Subcutaneous abdominal adipose tissue (tissue), 5 donors: ENCODE measurements at regions not wholly inside any gene's neighbourhood (a gene's known extent, or its start where the extent isn't known, plus 50 kb on each side); places are given as distances from the start of the nearest gene placed in this dataset.
A peak's percentile ranks its signal among the peaks of the same experiment; 100 is the strongest.

Experiments
- H3K27ac ChIP-seq: one replicate; pipeline ENCODE4 v1.7.0; 2013; ENCODE audit warnings: low read depth, mild to moderate bottlenecking, inconsistent platforms, low read length, moderate library complexity
- H3K27me3 ChIP-seq, 5 donors: one replicate each; pipeline ENCODE4 v1.7.0; 2013; ENCODE audit warnings: low read length in 5 of 5, inconsistent platforms in 1 of 5; ENCODE audit not compliant: control insufficient read depth in 5 of 5, insufficient read depth in 4 of 5
- H3K36me3 ChIP-seq, 5 donors: one replicate each; pipeline ENCODE4 v1.7.0; 2013; ENCODE audit warnings: low read length in 5 of 5; ENCODE audit not compliant: control insufficient read depth in 5 of 5, insufficient read depth in 5 of 5
- H3K4me1 ChIP-seq, 5 donors: one replicate each; pipeline ENCODE4 v1.7.0; 2013; ENCODE audit warnings: low read length in 5 of 5, mild to moderate bottlenecking in 3 of 5, moderate library complexity in 1 of 5; ENCODE audit not compliant: control insufficient read depth in 5 of 5, insufficient read depth in 5 of 5
- H3K4me3 ChIP-seq, 5 donors: one replicate each; pipeline ENCODE4 v1.7.0; 2013; ENCODE audit warnings: low read length in 5 of 5, low read depth in 1 of 5
- H3K9ac ChIP-seq, 5 donors: one replicate each; pipeline ENCODE4 v1.7.0; 2013; ENCODE audit warnings: low read length in 5 of 5, mild to moderate bottlenecking in 4 of 5, moderate library complexity in 3 of 5
- H3K9me3 ChIP-seq, 5 donors: one replicate each; pipeline ENCODE4 v1.7.0; 2013; ENCODE audit warnings: low read length in 5 of 5; ENCODE audit not compliant: control insufficient read depth in 5 of 5
- donor health status: healthy.
- donor health status: healthy.
- donor health status: healthy.
- donor health status: healthy.
- donor health status: healthy.

- H3K9ac ChIP-seq: no peak overlapping the region
- H3K27me3 ChIP-seq: no peaks in the 10 kb centered on the region
- peaks cover 4 to 37% (median 19%) of the 10 kb centered on the region in 5 donors for H3K4me1 ChIP-seq
- H3K9me3 ChIP-seq: no peaks in the 10 kb centered on the region
- H3K4me3 ChIP-seq: no peak overlapping the region
- H3K36me3 ChIP-seq: no peaks in the 10 kb centered on the region
- no peak overlapping the region for H3K27ac ChIP-seq
Observed at GRCh38 chr18:6621437-6621836, 108.1 kb upstream of the ARHGAP28 start.

- H3K4me1 ChIP-seq: peaks cover 7 to 42% (median 24%) of the 10 kb centered on the region in 5 donors
- H3K27ac ChIP-seq: peak overlapping the region; percentile 18
- H3K9ac ChIP-seq: no peak overlapping the region
- no peaks in the 10 kb centered on the region for H3K27me3 ChIP-seq
- H3K4me3 ChIP-seq: no peak overlapping the region
- H3K36me3 ChIP-seq: no peaks in the 10 kb centered on the region
- no peaks in the 10 kb centered on the region for H3K9me3 ChIP-seq
Observed at GRCh38 chr18:6623278-6623677, 106.2 kb upstream of the ARHGAP28 start.

GRCh38 chr18:6624271-6624660 is 105.2 kb upstream of the ARHGAP28 start:
- Histone ChIP-seq H3K36me3 (no peaks in the 10 kb centered on the region), H3K9me3 (no peaks in the 10 kb centered on the region), H3K27ac (peak overlapping the region; percentile 82), H3K4me3 (peak overlapping the region in 1 of 5 donors; percentile 29), H3K9ac (peak overlapping the region in 4 of 5 donors; percentile 13 to 84 (median 40)), H3K27me3 (no peaks in the 10 kb centered on the region), H3K4me1 (peaks cover 7 to 44% (median 24%) of the 10 kb centered on the region in 5 donors)

GRCh38 chr18:6624661-6625311 is 104.7 kb upstream of the ARHGAP28 start:
- Histone ChIP-seq H3K4me1 (peaks cover 7 to 44% (median 24%) of the 10 kb centered on the region in 5 donors), H3K9ac (peak overlapping the region in 3 of 5 donors; percentile 32 to 84 (median 48)), H3K36me3 (no peaks in the 10 kb centered on the region), H3K27ac (peak overlapping the region; percentile 82), H3K4me3 (no peak overlapping the region), H3K27me3 (no peaks in the 10 kb centered on the region), H3K9me3 (no peaks in the 10 kb centered on the region)

GRCh38 chr18:6625481-6625880 is 104.0 kb upstream of the ARHGAP28 start:
- H3K36me3 ChIP-seq: no peaks in the 10 kb centered on the region
- no peaks in the 10 kb centered on the region for H3K9me3 ChIP-seq
- H3K27ac ChIP-seq: peak overlapping the region; percentile 82
- no peaks in the 10 kb centered on the region for H3K27me3 ChIP-seq
- H3K4me1 ChIP-seq: peaks cover 7 to 44% (median 24%) of the 10 kb centered on the region in 5 donors
- H3K9ac ChIP-seq: peak overlapping the region in 1 of 5 donors; percentile 84
- H3K4me3 ChIP-seq: no peak overlapping the region

GRCh38 chr18:6626457-6626856 is 103.1 kb upstream of the ARHGAP28 start:
- H3K27ac ChIP-seq: peak overlapping the region; percentile 82

GRCh38 chr18:6627645-6628044 is 101.9 kb upstream of the ARHGAP28 start:
- H3K9ac ChIP-seq: peak overlapping the region in 1 of 5 donors; percentile 20

More at GRCh38 chr18:6626457-6626856, 103.1 kb upstream of the ARHGAP28 start:
- Histone ChIP-seq H3K9ac (no peak overlapping the region), H3K4me1 (peaks cover 7 to 44% (median 24%) of the 10 kb centered on the region in 5 donors), H3K4me3 (no peak overlapping the region), H3K36me3 (no peaks in the 10 kb centered on the region), H3K27me3 (no peaks in the 10 kb centered on the region), H3K9me3 (peaks cover 0 to 1% (median 0%) of the 10 kb centered on the region in 5 donors)

GRCh38 chr18:6628187-6628586 is 101.3 kb upstream of the ARHGAP28 start:
- Histone ChIP-seq H3K4me1 (peaks cover 7 to 39% (median 24%) of the 10 kb centered on the region in 5 donors), H3K4me3 (no peak overlapping the region), H3K9me3 (peaks cover 0 to 9% (median 0%) of the 10 kb centered on the region in 5 donors), H3K9ac (no peak overlapping the region), H3K27ac (peak overlapping the region; percentile 21), H3K27me3 (no peaks in the 10 kb centered on the region), H3K36me3 (no peaks in the 10 kb centered on the region)

More at GRCh38 chr18:6627645-6628044, 101.9 kb upstream of the ARHGAP28 start:
- Histone ChIP-seq H3K9me3 (peaks cover 0 to 9% (median 0%) of the 10 kb centered on the region in 5 donors), H3K36me3 (no peaks in the 10 kb centered on the region), H3K4me3 (no peak overlapping the region), H3K27me3 (no peaks in the 10 kb centered on the region), H3K27ac (peak overlapping the region; percentile 21), H3K4me1 (peaks cover 7 to 45% (median 24%) of the 10 kb centered on the region in 5 donors)

- Histone ChIP-seq H3K4me3 (no peak overlapping the region), H3K9me3 (peaks cover 0 to 9% (median 0%) of the 10 kb centered on the region in 5 donors), H3K27me3 (no peaks in the 10 kb centered on the region), H3K4me1 (peaks cover 7 to 25% (median 18%) of the 10 kb centered on the region in 5 donors), H3K27ac (peak overlapping the region; percentile 47), H3K9ac (no peak overlapping the region), H3K36me3 (no peaks in the 10 kb centered on the region)
Observed at GRCh38 chr18:6629635-6630140, 99.8 kb upstream of the ARHGAP28 start.

GRCh38 chr18:6633310-6633709 is 96.2 kb upstream of the ARHGAP28 start:
- H3K9me3 ChIP-seq: peaks cover 0 to 9% (median 0%) of the 10 kb centered on the region in 5 donors
- no peak overlapping the region for H3K4me3 ChIP-seq
- H3K4me1 ChIP-seq: peaks cover 0 to 13% (median under 1%) of the 10 kb centered on the region in 5 donors
- no peaks in the 10 kb centered on the region for H3K27me3 ChIP-seq
- no peaks in the 10 kb centered on the region for H3K36me3 ChIP-seq
- H3K27ac ChIP-seq: no peak overlapping the region
- no peak overlapping the region for H3K9ac ChIP-seq
